ENCODE measurements at regions not wholly inside any gene's neighbourhood (a gene's known extent, or its start where the extent isn't known, plus 50 kb on each side); places are given as distances from the start of the nearest gene placed in this dataset.

GRCh38 chr17:70013911-70014310, 61.1 kb upstream of the KCNJ16 start:
- DNase-seq (ENCODE audit: low read depth, low spot score), result no peak

- DNase-seq (ENCODE audit: low read depth, low spot score), result no peak
These were observed 57.9 kb upstream of the KCNJ16 start for GRCh38 chr17:70017112-70017511.

GRCh38 chr17:70017941-70018340, 57.1 kb upstream of the KCNJ16 start:
- DNase-seq (ENCODE audit: low read depth, low spot score), result no peak

- DNase-seq (ENCODE audit: low read depth, low spot score), result no peak
These were observed 53.3 kb upstream of the KCNJ16 start for GRCh38 chr17:70021726-70022125.

GRCh38 chr17:70022175-70022574, 52.9 kb upstream of the KCNJ16 start:
- no peak for DNase-seq (ENCODE audit: low read depth, low spot score)

- no peak for DNase-seq (ENCODE audit: low read depth, low spot score)
These were observed 50.8 kb upstream of the KCNJ16 start for GRCh38 chr17:70024253-70024652.

All from ELF-1 (cell line).